SJCRH30 (cell line): ENCODE measurements at regions not wholly inside any gene's neighbourhood (a gene's known extent, or its start where the extent isn't known, plus 50 kb on each side); places are given as distances from the start of the nearest gene placed in this dataset.

Experiments used
- DNase-seq, 2 experiments: peaks; one replicate each; pipeline ENCODE4 v3.0.0-alpha.2; 2015 to 2020
- H3K27ac ChIP-seq: fragments of 250-450 bp; sonication (Bioruptor Pico); 2 replicates; pipeline ENCODE4 v1.5.1; 2020; ENCODE audit warnings: mild to moderate bottlenecking, moderate library complexity
- H3K27me3 ChIP-seq: fragments of 250-450 bp; sonication (Bioruptor Pico); 2 replicates; pipeline ENCODE4 v1.5.1; 2020; ENCODE audit warnings: mild to moderate bottlenecking, moderate library complexity
- H3K36me3 ChIP-seq: fragments of 250-450 bp; sonication (Bioruptor Pico); 2 replicates; pipeline ENCODE4 v1.5.1; 2020; ENCODE audit warnings: mild to moderate bottlenecking, moderate library complexity
- H3K4me1 ChIP-seq: fragments of 250-450 bp; sonication (Bioruptor Pico); 2 replicates; pipeline ENCODE4 v1.5.1; 2020; ENCODE audit warnings: mild to moderate bottlenecking, moderate library complexity
- H3K4me3 ChIP-seq: fragments of 250-450 bp; sonication (Bioruptor Pico); 2 replicates; pipeline ENCODE4 v1.5.1; 2020; ENCODE audit warnings: mild to moderate bottlenecking, moderate library complexity
- H3K9me3 ChIP-seq: fragments of 250-450 bp; sonication (Bioruptor Pico); replicated peaks from 2 replicates; pipeline ENCODE4 v1.5.1; 2020; ENCODE audit warnings: mild to moderate bottlenecking, moderate library complexity

- Histone ChIP-seq H3K27ac (no peak overlapping the region), H3K27me3 (no peaks in the 10 kb centered on the region), H3K36me3 (no peaks in the 10 kb centered on the region), H3K9me3 (no peaks in the 10 kb centered on the region), H3K4me3 (no peak overlapping the region), H3K4me1 (no peaks in the 10 kb centered on the region)
- DNase-seq, result no peak
Observed at GRCh38 chr16:6377956-6378355, 954.7 kb upstream of the RBFOX1 start.

- Histone ChIP-seq H3K27ac (no peak overlapping the region), H3K4me1 (no peaks in the 10 kb centered on the region), H3K9me3 (no peaks in the 10 kb centered on the region), H3K27me3 (no peaks in the 10 kb centered on the region), H3K36me3 (no peaks in the 10 kb centered on the region), H3K4me3 (no peak overlapping the region)
- peak in 1 of 2 experiments; percentile 2 for DNase-seq
Observed at GRCh38 chr16:6375465-6376075, 957.1 kb upstream of the RBFOX1 start.

GRCh38 chr16:6374821-6375220 is 957.8 kb upstream of the RBFOX1 start:
- Histone ChIP-seq H3K36me3 (no peaks in the 10 kb centered on the region), H3K4me1 (no peaks in the 10 kb centered on the region), H3K27ac (no peak overlapping the region), H3K9me3 (no peaks in the 10 kb centered on the region), H3K27me3 (no peaks in the 10 kb centered on the region), H3K4me3 (no peak overlapping the region)
- DNase-seq, result no peak

- H3K4me1 ChIP-seq, result no peaks in the 10 kb centered on the region
- no peak overlapping the region for H3K27ac ChIP-seq
Observed at GRCh38 chr16:6364846-6365245, 967.8 kb upstream of the RBFOX1 start.

GRCh38 chr16:6363896-6364607 is 968.6 kb upstream of the RBFOX1 start:
- H3K27ac ChIP-seq, result no peak overlapping the region
- DNase-seq, result no peak
- H3K36me3 ChIP-seq, result no peaks in the 10 kb centered on the region
- no peaks in the 10 kb centered on the region for H3K27me3 ChIP-seq
- no peaks in the 10 kb centered on the region for H3K4me1 ChIP-seq
- no peak overlapping the region for H3K4me3 ChIP-seq
- no peaks in the 10 kb centered on the region for H3K9me3 ChIP-seq

More at GRCh38 chr16:6364846-6365245, 967.8 kb upstream of the RBFOX1 start:
- DNase-seq, result no peak
- H3K36me3 ChIP-seq, result no peaks in the 10 kb centered on the region
- no peak overlapping the region for H3K4me3 ChIP-seq
- H3K9me3 ChIP-seq, result no peaks in the 10 kb centered on the region; the same call in 1 of the 2 replicates
- no peaks in the 10 kb centered on the region for H3K27me3 ChIP-seq

- DNase-seq, result no peak
- no peaks in the 10 kb centered on the region for H3K9me3 ChIP-seq
- H3K27ac ChIP-seq, result no peak overlapping the region
- no peaks in the 10 kb centered on the region for H3K27me3 ChIP-seq
- H3K4me1 ChIP-seq, result no peaks in the 10 kb centered on the region
- H3K4me3 ChIP-seq, result no peak overlapping the region
- no peaks in the 10 kb centered on the region for H3K36me3 ChIP-seq
Observed at GRCh38 chr16:6363396-6363795, 969.2 kb upstream of the RBFOX1 start.

- no peak for DNase-seq
- H3K36me3 ChIP-seq, result no peaks in the 10 kb centered on the region
Observed at GRCh38 chr16:6362321-6362720, 970.3 kb upstream of the RBFOX1 start.

GRCh38 chr16:6360641-6361040 is 972.0 kb upstream of the RBFOX1 start:
- no peaks in the 10 kb centered on the region for H3K36me3 ChIP-seq
- no peaks in the 10 kb centered on the region for H3K9me3 ChIP-seq
- H3K27me3 ChIP-seq, result no peaks in the 10 kb centered on the region
- H3K4me1 ChIP-seq, result no peaks in the 10 kb centered on the region
- H3K27ac ChIP-seq, result no peak overlapping the region
- H3K4me3 ChIP-seq, result no peak overlapping the region
- no peak for DNase-seq

More at GRCh38 chr16:6362321-6362720, 970.3 kb upstream of the RBFOX1 start:
- Histone ChIP-seq H3K4me1 (no peaks in the 10 kb centered on the region), H3K27me3 (no peaks in the 10 kb centered on the region), H3K4me3 (no peak overlapping the region), H3K9me3 (no peaks in the 10 kb centered on the region), H3K27ac (no peak overlapping the region)

- no peak for DNase-seq
Observed at GRCh38 chr16:6356911-6357310, 975.7 kb upstream of the RBFOX1 start.

GRCh38 chr16:6349725-6350124 is 982.9 kb upstream of the RBFOX1 start:
- no peak overlapping the region for H3K4me3 ChIP-seq
- no peaks in the 10 kb centered on the region for H3K4me1 ChIP-seq
- DNase-seq, result no peak
- H3K9me3 ChIP-seq, result no peaks in the 10 kb centered on the region
- no peaks in the 10 kb centered on the region for H3K27me3 ChIP-seq
- no peaks in the 10 kb centered on the region for H3K36me3 ChIP-seq
- H3K27ac ChIP-seq, result no peak overlapping the region

More at GRCh38 chr16:6356911-6357310, 975.7 kb upstream of the RBFOX1 start:
- no peak overlapping the region for H3K27ac ChIP-seq
- no peaks in the 10 kb centered on the region for H3K36me3 ChIP-seq
- no peak overlapping the region for H3K4me3 ChIP-seq
- no peaks in the 10 kb centered on the region for H3K27me3 ChIP-seq
- H3K4me1 ChIP-seq, result no peaks in the 10 kb centered on the region
- no peaks in the 10 kb centered on the region for H3K9me3 ChIP-seq

- DNase-seq, result no peak
- Histone ChIP-seq H3K36me3 (no peaks in the 10 kb centered on the region), H3K4me1 (no peaks in the 10 kb centered on the region), H3K27me3 (no peaks in the 10 kb centered on the region), H3K27ac (no peak overlapping the region), H3K9me3 (no peaks in the 10 kb centered on the region), H3K4me3 (no peak overlapping the region)
Observed at GRCh38 chr16:6345090-6345489, 987.6 kb upstream of the RBFOX1 start.

- H3K36me3 ChIP-seq, result no peaks in the 10 kb centered on the region
- no peaks in the 10 kb centered on the region for H3K9me3 ChIP-seq
- H3K4me1 ChIP-seq, result no peaks in the 10 kb centered on the region
- no peak for DNase-seq
- H3K27me3 ChIP-seq, result no peaks in the 10 kb centered on the region
- no peak overlapping the region for H3K4me3 ChIP-seq
- no peak overlapping the region for H3K27ac ChIP-seq
Observed at GRCh38 chr16:6343157-6343556, 989.5 kb upstream of the RBFOX1 start.

- Histone ChIP-seq H3K9me3 (no peaks in the 10 kb centered on the region), H3K36me3 (no peaks in the 10 kb centered on the region), H3K4me1 (no peaks in the 10 kb centered on the region), H3K27me3 (no peaks in the 10 kb centered on the region), H3K4me3 (no peak overlapping the region), H3K27ac (no peak overlapping the region)
- DNase-seq, result no peak
Observed at GRCh38 chr16:6341981-6342380, 990.7 kb upstream of the RBFOX1 start.

- Histone ChIP-seq H3K27me3 (no peaks in the 10 kb centered on the region), H3K36me3 (no peaks in the 10 kb centered on the region), H3K27ac (no peak overlapping the region), H3K9me3 (no peaks in the 10 kb centered on the region), H3K4me3 (no peak overlapping the region), H3K4me1 (no peaks in the 10 kb centered on the region)
- DNase-seq, result peak; percentile 3 to 36
Observed at GRCh38 chr16:6335072-6335471, 997.6 kb upstream of the RBFOX1 start.

- no peak overlapping the region for H3K27ac ChIP-seq
- H3K36me3 ChIP-seq, result no peaks in the 10 kb centered on the region
- H3K4me3 ChIP-seq, result no peak overlapping the region
- DNase-seq, result no peak
- H3K27me3 ChIP-seq, result no peaks in the 10 kb centered on the region
- H3K9me3 ChIP-seq, result no peaks in the 10 kb centered on the region
- no peaks in the 10 kb centered on the region for H3K4me1 ChIP-seq
Observed at GRCh38 chr16:6331770-6332169, 1000.9 kb upstream of the RBFOX1 start.

GRCh38 chr16:6317934-6318333 is 1014.7 kb upstream of the RBFOX1 start:
- no peaks in the 10 kb centered on the region for H3K4me1 ChIP-seq
- no peaks in the 10 kb centered on the region for H3K36me3 ChIP-seq
- no peak overlapping the region for H3K4me3 ChIP-seq

More at GRCh38 chr16:6317934-6318333, 1014.7 kb upstream of the RBFOX1 start:
- Histone ChIP-seq H3K9me3 (no peaks in the 10 kb centered on the region), H3K27ac (no peak overlapping the region), H3K27me3 (no peaks in the 10 kb centered on the region)
- DNase-seq, result no peak
